Panc1 (cell line): ENCODE measurements at regions not wholly inside any gene's neighbourhood (a gene's known extent, or its start where the extent isn't known, plus 50 kb on each side); places are given as distances from the start of the nearest gene placed in this dataset.

Experiments
- CTCF ChIP-seq: fragments of 450-650 bp; IDR thresholded peaks from 2 replicates; pipeline ENCODE4 v1.5.1; 2017; ENCODE audit warnings: mild to moderate bottlenecking
- POLR2AphosphoS5 ChIP-seq: IDR thresholded peaks from 2 replicates; pipeline ENCODE4 v1.6.1; 2012; ENCODE audit warnings: mild to moderate bottlenecking, low read depth, low read length, moderate library complexity
- SIN3A ChIP-seq: IDR thresholded peaks from 2 replicates; pipeline ENCODE4 v1.6.1; 2012; ENCODE audit warnings: low read depth, mild to moderate bottlenecking, low read length, moderate library complexity, borderline replicate concordance; ENCODE audit not compliant: insufficient read depth
- TCF7L2 ChIP-seq: IDR thresholded peaks from 2 replicates; pipeline ENCODE4 v1.6.1; 2011; ENCODE audit warnings: mild to moderate bottlenecking, low read depth, low read length, inconsistent platforms
- TF ChIP-seq, protein P1 (sequence below), 2 experiments: IDR thresholded peaks; 2 replicates each; pipeline ENCODE4 v1.6.1; 2011 to 2012; ENCODE audit warnings: low read depth in 2 of 2, control low read depth in 1 of 2, low read length in 1 of 2, mild to moderate bottlenecking in 1 of 2, moderate library complexity in 1 of 2; ENCODE audit not compliant: insufficient read depth in 1 of 2

DNA sequence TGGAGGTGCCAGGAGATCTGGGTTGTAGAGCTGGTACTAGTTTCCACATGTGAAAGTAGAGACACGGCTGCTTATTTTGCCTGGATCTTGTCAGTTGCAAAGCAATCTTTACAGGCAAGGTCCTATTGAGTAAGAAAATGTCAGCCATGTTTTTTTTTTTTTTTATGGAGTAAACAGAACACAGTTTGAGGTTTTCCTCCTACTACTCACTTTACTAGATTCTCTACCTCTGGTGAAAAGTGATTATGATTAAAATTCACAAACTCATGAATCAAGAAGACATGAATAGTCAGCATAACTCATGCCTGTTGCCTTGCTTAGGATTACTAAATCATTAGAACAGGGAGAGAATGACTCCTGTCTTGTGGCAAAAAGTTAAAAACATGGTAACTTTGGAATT is 70.1 kb upstream of the PNPT1 start:
- TF ChIP-seq CTCF (no peak), POLR2AphosphoS5 (no peak), TCF7L2 (no peak), SIN3A (no peak)
- TF ChIP-seq, protein P1, sequence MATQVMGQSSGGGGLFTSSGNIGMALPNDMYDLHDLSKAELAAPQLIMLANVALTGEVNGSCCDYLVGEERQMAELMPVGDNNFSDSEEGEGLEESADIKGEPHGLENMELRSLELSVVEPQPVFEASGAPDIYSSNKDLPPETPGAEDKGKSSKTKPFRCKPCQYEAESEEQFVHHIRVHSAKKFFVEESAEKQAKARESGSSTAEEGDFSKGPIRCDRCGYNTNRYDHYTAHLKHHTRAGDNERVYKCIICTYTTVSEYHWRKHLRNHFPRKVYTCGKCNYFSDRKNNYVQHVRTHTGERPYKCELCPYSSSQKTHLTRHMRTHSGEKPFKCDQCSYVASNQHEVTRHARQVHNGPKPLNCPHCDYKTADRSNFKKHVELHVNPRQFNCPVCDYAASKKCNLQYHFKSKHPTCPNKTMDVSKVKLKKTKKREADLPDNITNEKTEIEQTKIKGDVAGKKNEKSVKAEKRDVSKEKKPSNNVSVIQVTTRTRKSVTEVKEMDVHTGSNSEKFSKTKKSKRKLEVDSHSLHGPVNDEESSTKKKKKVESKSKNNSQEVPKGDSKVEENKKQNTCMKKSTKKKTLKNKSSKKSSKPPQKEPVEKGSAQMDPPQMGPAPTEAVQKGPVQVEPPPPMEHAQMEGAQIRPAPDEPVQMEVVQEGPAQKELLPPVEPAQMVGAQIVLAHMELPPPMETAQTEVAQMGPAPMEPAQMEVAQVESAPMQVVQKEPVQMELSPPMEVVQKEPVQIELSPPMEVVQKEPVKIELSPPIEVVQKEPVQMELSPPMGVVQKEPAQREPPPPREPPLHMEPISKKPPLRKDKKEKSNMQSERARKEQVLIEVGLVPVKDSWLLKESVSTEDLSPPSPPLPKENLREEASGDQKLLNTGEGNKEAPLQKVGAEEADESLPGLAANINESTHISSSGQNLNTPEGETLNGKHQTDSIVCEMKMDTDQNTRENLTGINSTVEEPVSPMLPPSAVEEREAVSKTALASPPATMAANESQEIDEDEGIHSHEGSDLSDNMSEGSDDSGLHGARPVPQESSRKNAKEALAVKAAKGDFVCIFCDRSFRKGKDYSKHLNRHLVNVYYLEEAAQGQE (IDR thresholded peaks at IDR 0.05; ENCODE audit: insufficient read depth in 1 of 2, low read depth in 2 of 2, low read length in 1 of 2), result no peak
